ENCODE measurements at regions not wholly inside any gene's neighbourhood (a gene's known extent, or its start where the extent isn't known, plus 50 kb on each side); places are given as distances from the start of the nearest gene placed in this dataset.

DNA sequence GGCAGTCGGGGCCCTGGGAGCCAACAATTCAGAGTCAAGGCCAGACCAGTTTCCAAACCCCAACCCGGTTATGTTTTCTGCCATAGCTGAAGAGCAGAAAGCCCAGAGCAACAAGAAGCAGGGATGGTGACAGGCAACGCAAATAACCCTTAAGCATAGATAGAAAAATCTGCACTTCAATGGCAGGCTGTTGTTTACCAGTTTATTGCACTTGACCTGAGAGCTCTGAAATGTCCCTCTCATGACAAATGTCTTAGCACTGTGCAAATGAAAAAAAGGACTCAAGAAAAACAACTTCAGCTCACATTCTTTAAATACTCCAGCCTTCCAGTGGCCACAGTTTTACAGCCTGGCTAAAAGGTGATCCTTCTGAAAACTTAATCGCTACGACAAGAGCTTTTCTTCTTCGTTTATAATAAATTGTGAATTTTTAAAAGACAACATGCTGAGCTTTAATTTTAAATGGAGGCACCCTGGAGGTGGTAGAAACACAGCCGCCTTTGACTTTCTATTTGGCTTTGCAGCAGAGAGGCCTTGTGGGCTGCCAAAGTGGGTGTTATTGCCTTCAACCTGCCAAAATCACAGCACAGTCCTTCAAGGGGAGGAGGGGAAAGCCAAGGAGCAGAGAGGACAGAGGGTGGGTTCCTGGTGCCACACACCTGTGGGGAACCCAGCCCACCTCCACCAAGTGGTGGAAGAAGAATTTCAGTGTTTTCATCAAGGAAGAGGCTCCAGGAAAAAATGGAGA is 289.5 kb upstream of the CDYL start:
- TF ChIP-seq CTCF (conservative IDR thresholded peaks at IDR 0.05; ENCODE audit: low read depth in 2 of 2) (no peak), EZH2 (IDR thresholded peaks at IDR 0.05; ENCODE audit: low read depth, unreplicated experiment) (no peak), REST (IDR thresholded peaks at IDR 0.05; ENCODE audit: unreplicated experiment) (no peak), NANOG (IDR thresholded peaks at IDR 0.05; ENCODE audit: borderline replicate concordance) (no peak), ZNF114 (CRISPR knock-in tag; IDR thresholded peaks at IDR 0.05) (no peak), CREB1 (CRISPR knock-in tag; IDR thresholded peaks at IDR 0.05; ENCODE audit: low read depth) (no peak), ZNF331 (CRISPR knock-in tag; IDR thresholded peaks at IDR 0.05; ENCODE audit: low read depth) (no peak), EZH2phosphoT487 (IDR thresholded peaks at IDR 0.05; ENCODE audit: unreplicated experiment) (no peak), POLR2AphosphoS5 (IDR thresholded peaks at IDR 0.05; ENCODE audit: low read depth) (no peak), STAT1 (IDR thresholded peaks at IDR 0.05; ENCODE audit: unreplicated experiment) (no peak), JUNB (IDR thresholded peaks at IDR 0.05; ENCODE audit: unreplicated experiment) (no peak)
- TF ChIP-seq, protein P1, sequence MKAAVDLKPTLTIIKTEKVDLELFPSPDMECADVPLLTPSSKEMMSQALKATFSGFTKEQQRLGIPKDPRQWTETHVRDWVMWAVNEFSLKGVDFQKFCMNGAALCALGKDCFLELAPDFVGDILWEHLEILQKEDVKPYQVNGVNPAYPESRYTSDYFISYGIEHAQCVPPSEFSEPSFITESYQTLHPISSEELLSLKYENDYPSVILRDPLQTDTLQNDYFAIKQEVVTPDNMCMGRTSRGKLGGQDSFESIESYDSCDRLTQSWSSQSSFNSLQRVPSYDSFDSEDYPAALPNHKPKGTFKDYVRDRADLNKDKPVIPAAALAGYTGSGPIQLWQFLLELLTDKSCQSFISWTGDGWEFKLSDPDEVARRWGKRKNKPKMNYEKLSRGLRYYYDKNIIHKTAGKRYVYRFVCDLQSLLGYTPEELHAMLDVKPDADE (IDR thresholded peaks at IDR 0.05) = no peak

Data from GM23338 (cell line).